NT2/D1 (cell line): ENCODE measurements at regions not wholly inside any gene's neighbourhood (a gene's known extent, or its start where the extent isn't known, plus 50 kb on each side); places are given as distances from the start of the nearest gene placed in this dataset.

Source experiments
- DNase-seq: peaks from one replicate; pipeline ENCODE4 v3.0.0-alpha.2; 2011; ENCODE audit warnings: low read depth, low spot score
- H3K27me3 ChIP-seq: 2 replicates; pipeline ENCODE4 v1.6.0; 2011; ENCODE audit warnings: mild to moderate bottlenecking; ENCODE audit not compliant: insufficient read length, insufficient read depth
- H3K36me3 ChIP-seq: 2 replicates; pipeline ENCODE4 v1.6.1; 2011; ENCODE audit warnings: mild to moderate bottlenecking, low read length, mixed read lengths; ENCODE audit not compliant: insufficient read depth, insufficient read length
- H3K4me1 ChIP-seq: 2 replicates; pipeline ENCODE4 v1.5.1; 2011; ENCODE audit not compliant: insufficient read depth, insufficient read length
- H3K4me3 ChIP-seq: 2 replicates; pipeline ENCODE4 v1.5.1; 2011; ENCODE audit warnings: low read depth; ENCODE audit not compliant: insufficient read length
- H3K9ac ChIP-seq: 2 replicates; pipeline ENCODE4 v1.6.0; 2011; ENCODE audit warnings: low read depth; ENCODE audit not compliant: insufficient read length
- H3K9me3 ChIP-seq: 2 replicates; pipeline ENCODE4 v1.5.1; 2011; ENCODE audit warnings: mild to moderate bottlenecking, low read length; ENCODE audit not compliant: insufficient read depth
- SUZ12 ChIP-seq: IDR thresholded peaks from 2 replicates; pipeline ENCODE4 v1.6.1; 2011; ENCODE audit not compliant: insufficient read length, insufficient read depth; ENCODE audit errors: extremely low read depth
- YY1 ChIP-seq: IDR thresholded peaks from 2 replicates; pipeline ENCODE4 v1.6.1; 2011; ENCODE audit not compliant: insufficient read length, insufficient read depth
- ZNF274 ChIP-seq: IDR thresholded peaks from 2 replicates; pipeline ENCODE4 v1.6.1; 2011; ENCODE audit warnings: mild to moderate bottlenecking, low read depth, low read length

GRCh38 chr7:68456469-68456868 lies 1141.8 kb upstream of the AUTS2 start:
- no peak for DNase-seq
- H3K36me3 ChIP-seq, result no peaks in the 10 kb centered on the region
- H3K9me3 ChIP-seq, result peaks cover 4% of the 10 kb centered on the region; the same call in 1 of the 2 replicates
- no peaks in the 10 kb centered on the region for H3K4me1 ChIP-seq
- H3K27me3 ChIP-seq, result no peaks in the 10 kb centered on the region
- H3K4me3 ChIP-seq, result no peak overlapping the region
- no peak overlapping the region for H3K9ac ChIP-seq
- TF ChIP-seq YY1 (no peak), SUZ12 (no peak), ZNF274 (no peak)

GRCh38 chr7:68457481-68457880 lies 1140.8 kb upstream of the AUTS2 start:
- Histone ChIP-seq H3K36me3 (no peaks in the 10 kb centered on the region), H3K27me3 (no peaks in the 10 kb centered on the region), H3K4me3 (no peak overlapping the region), H3K4me1 (no peaks in the 10 kb centered on the region), H3K9ac (no peak overlapping the region), H3K9me3 (peaks cover 4% of the 10 kb centered on the region; the same call in 1 of the 2 replicates)
- DNase-seq, result no peak
- TF ChIP-seq YY1 (no peak), SUZ12 (no peak), ZNF274 (no peak)

- H3K36me3 ChIP-seq, result no peaks in the 10 kb centered on the region
- H3K9me3 ChIP-seq, result peaks cover 4% of the 10 kb centered on the region; the same call in 1 of the 2 replicates
- H3K9ac ChIP-seq, result no peak overlapping the region
- no peaks in the 10 kb centered on the region for H3K27me3 ChIP-seq
- DNase-seq, result no peak
- H3K4me1 ChIP-seq, result no peaks in the 10 kb centered on the region
- H3K4me3 ChIP-seq, result no peak overlapping the region
- no peak for TF ChIP-seq YY1
- no peak for TF ChIP-seq ZNF274
- no peak for TF ChIP-seq SUZ12
Observed at GRCh38 chr7:68458010-68458908, 1140.0 kb upstream of the AUTS2 start.

- peaks cover 4% of the 10 kb centered on the region; the same call in 1 of the 2 replicates for H3K9me3 ChIP-seq
- H3K27me3 ChIP-seq, result no peaks in the 10 kb centered on the region
- no peak for TF ChIP-seq YY1
- TF ChIP-seq SUZ12, result no peak
- no peak for TF ChIP-seq ZNF274
- no peaks in the 10 kb centered on the region for H3K4me1 ChIP-seq
- no peak for DNase-seq
- H3K4me3 ChIP-seq, result no peak overlapping the region
- H3K36me3 ChIP-seq, result no peaks in the 10 kb centered on the region
- no peak overlapping the region for H3K9ac ChIP-seq
Observed at GRCh38 chr7:68461430-68461829, 1136.8 kb upstream of the AUTS2 start.

- no peaks in the 10 kb centered on the region for H3K27me3 ChIP-seq
- TF ChIP-seq SUZ12 (no peak), YY1 (no peak), ZNF274 (no peak)
- no peaks in the 10 kb centered on the region for H3K36me3 ChIP-seq
- no peaks in the 10 kb centered on the region for H3K9me3 ChIP-seq
- no peaks in the 10 kb centered on the region for H3K4me1 ChIP-seq
- no peak overlapping the region for H3K9ac ChIP-seq
- no peak for DNase-seq
- H3K4me3 ChIP-seq, result no peak overlapping the region
Observed at GRCh38 chr7:68470836-68471435, 1127.3 kb upstream of the AUTS2 start.

GRCh38 chr7:68472688-68473087 lies 1125.6 kb upstream of the AUTS2 start:
- Histone ChIP-seq H3K9ac (no peak overlapping the region), H3K36me3 (no peaks in the 10 kb centered on the region), H3K4me1 (no peaks in the 10 kb centered on the region), H3K27me3 (no peaks in the 10 kb centered on the region), H3K4me3 (no peak overlapping the region), H3K9me3 (no peaks in the 10 kb centered on the region)
- DNase-seq, result no peak
- no peak for TF ChIP-seq SUZ12
- no peak for TF ChIP-seq ZNF274
- no peak for TF ChIP-seq YY1

- Histone ChIP-seq H3K9me3 (no peaks in the 10 kb centered on the region), H3K27me3 (no peaks in the 10 kb centered on the region), H3K4me3 (no peak overlapping the region), H3K4me1 (no peaks in the 10 kb centered on the region), H3K36me3 (no peaks in the 10 kb centered on the region), H3K9ac (no peak overlapping the region)
- TF ChIP-seq ZNF274, result no peak
- TF ChIP-seq YY1, result no peak
- DNase-seq, result no peak
Observed at GRCh38 chr7:68474661-68475216, 1123.5 kb upstream of the AUTS2 start.
